Kidney (tissue), 13 donors: ENCODE measurements at regions not wholly inside any gene's neighbourhood (a gene's known extent, or its start where the extent isn't known, plus 50 kb on each side); places are given as distances from the start of the nearest gene placed in this dataset.

Experiments used
- DNase-seq, 5 donors: peaks; one replicate each; pipeline ENCODE4 v3.0.0-alpha.2; 2013 to 2020
- FAIRE-seq: peaks from 2 replicates; lab custom pipeline; 2012; peaks lifted over from hg19 to GRCh38; lab: Jason Lieb, UNC
- H3K27ac ChIP-seq, 2 donors: one replicate each; pipeline ENCODE4 v1.7.0; 2013; ENCODE audit warnings: low read depth in 2 of 2, low read length in 2 of 2, inconsistent platforms in 1 of 2
- H3K27me3 ChIP-seq: one replicate; pipeline ENCODE4 v1.7.1; 2013; ENCODE audit warnings: low read length, inconsistent platforms; ENCODE audit not compliant: control insufficient read depth, insufficient read depth
- H3K36me3 ChIP-seq, 3 donors: one replicate each; pipeline versions ENCODE4 v1.7.0 to v1.7.1; 2013; ENCODE audit warnings: low read length in 3 of 3, control low read depth in 1 of 3, inconsistent platforms in 1 of 3; ENCODE audit not compliant: insufficient read depth in 3 of 3, control insufficient read depth in 2 of 3
- H3K4me1 ChIP-seq, 3 donors: one replicate each; pipeline versions ENCODE4 v1.7.0 to v1.7.1; 2013; ENCODE audit warnings: low read length in 3 of 3, inconsistent platforms in 1 of 3, low read depth in 1 of 3; ENCODE audit not compliant: control insufficient read depth in 2 of 3, insufficient read depth in 2 of 3
- H3K4me3 ChIP-seq, 3 donors: one replicate each; pipeline versions ENCODE4 v1.7.0 to v1.8.1; 2013; ENCODE audit warnings: low read length in 3 of 3, control low read depth in 1 of 3, inconsistent platforms in 1 of 3
- H3K9ac ChIP-seq, 3 donors: one replicate each; pipeline versions ENCODE4 v1.7.0 to v1.7.1; 2013; ENCODE audit warnings: low read length in 3 of 3, control low read depth in 1 of 3, inconsistent platforms in 1 of 3
- H3K9me3 ChIP-seq, 3 donors: one replicate each; pipeline versions ENCODE4 v1.7.0 to v1.7.1; 2013; ENCODE audit warnings: low read length in 3 of 3, control low read depth in 1 of 3, inconsistent platforms in 1 of 3; ENCODE audit not compliant: control insufficient read depth in 2 of 3, insufficient read depth in 1 of 3
- CTCF ChIP-seq: IDR thresholded peaks from 3 replicates; pipeline ENCODE4 v1.5.1; 2012; ENCODE audit warnings: mild to moderate bottlenecking, moderate library complexity, borderline replicate concordance; ENCODE audit not compliant: insufficient read depth; ENCODE audit errors: extremely low read depth
- intact Hi-C: fragments of 100-400 bp; cut with DNase I; formaldehyde crosslinking; loops from one replicate; pipeline ENCODE4 v1.11.1; 2022
- donor health status: control.
- donor health status: control.
- donor health status: control.
- donor health status: control.
- donor health status: control.
- donor health status: DM: yes; HTN: yes; CAD: no.
- donor health status: Normal renal cell carcinoma (clear cell type).

- H3K4me3 ChIP-seq = no peak overlapping the region
- intact Hi-C loops = no loop called here
- peaks cover 0 to 4% (median 0%) of the 10 kb centered on the region in 3 donors for H3K9me3 ChIP-seq
- H3K9ac ChIP-seq = no peak overlapping the region
- H3K36me3 ChIP-seq = no peaks in the 10 kb centered on the region
- H3K4me1 ChIP-seq = no peaks in the 10 kb centered on the region
- no peaks in the 10 kb centered on the region for H3K27me3 ChIP-seq
- H3K27ac ChIP-seq = no peak overlapping the region
- no peak for FAIRE-seq
- no peak for DNase-seq
- TF ChIP-seq CTCF = no peak
Measured at GRCh38 chr16:79497606-79498350, 102.8 kb downstream of the MAF start.

GRCh38 chr16:79493911-79494310 lies 106.6 kb downstream of the MAF start:
- no peak for TF ChIP-seq CTCF
- Histone ChIP-seq H3K27me3 (no peaks in the 10 kb centered on the region), H3K27ac (no peak overlapping the region), H3K9ac (no peak overlapping the region), H3K36me3 (no peaks in the 10 kb centered on the region), H3K4me1 (no peaks in the 10 kb centered on the region), H3K4me3 (no peak overlapping the region), H3K9me3 (peaks cover 0 to 4% (median 0%) of the 10 kb centered on the region in 3 donors)
- peak in 2 of 5 donors; percentile 14 to 23 for DNase-seq
- no peak for FAIRE-seq
- intact Hi-C loops = no loop called here

- Histone ChIP-seq H3K9me3 (peaks cover 0 to 4% (median 0%) of the 10 kb centered on the region in 3 donors), H3K4me3 (no peak overlapping the region), H3K9ac (no peak overlapping the region), H3K4me1 (no peaks in the 10 kb centered on the region), H3K36me3 (no peaks in the 10 kb centered on the region), H3K27me3 (no peaks in the 10 kb centered on the region), H3K27ac (no peak overlapping the region)
- intact Hi-C loops = no loop called here
- TF ChIP-seq CTCF = no peak
- no peak for FAIRE-seq
- no peak for DNase-seq
Measured at GRCh38 chr16:79492036-79492435, 108.5 kb downstream of the MAF start.
